Naive B cell (primary cell): ENCODE measurements at regions not wholly inside any gene's neighbourhood (a gene's known extent, or its start where the extent isn't known, plus 50 kb on each side); places are given as distances from the start of the nearest gene placed in this dataset.

ENCODE experiments used
- ATAC-seq, 2 donors: fragments of 150-1000 bp; cut with Tn5 transposase; 2 replicates each; pipeline ENCODE4 v1.10.0; 2021; ENCODE audit warnings: low read depth in 2 of 2, mild to moderate bottlenecking in 2 of 2, moderate library complexity in 2 of 2
- DNase-seq: peaks from one replicate; pipeline ENCODE4 v3.0.0; 2022
- H3K27ac Mint-ChIP-seq, 6 donors: one replicate each; pipeline ENCODE4 v1.8.0; 2020 to 2022; ENCODE audit warnings: mild to moderate bottlenecking in 6 of 6, mixed read lengths in 6 of 6, moderate library complexity in 5 of 6, inconsistent platforms in 2 of 6
- H3K27me3 Mint-ChIP-seq, 3 donors: one replicate each; pipeline ENCODE4 v1.8.0; 2021 to 2022; ENCODE audit warnings: mixed read lengths in 3 of 3, mild to moderate bottlenecking in 1 of 3
- H3K36me3 Mint-ChIP-seq, 2 donors: one replicate each; pipeline ENCODE4 v1.8.0; 2020 to 2022; ENCODE audit warnings: mixed read lengths in 2 of 2, inconsistent platforms in 1 of 2, mild to moderate bottlenecking in 1 of 2
- H3K4me1 Mint-ChIP-seq, 3 donors: one replicate each; pipeline ENCODE4 v1.8.0; 2020 to 2022; ENCODE audit warnings: mixed read lengths in 3 of 3, inconsistent platforms in 1 of 3, mild to moderate bottlenecking in 1 of 3, moderate library complexity in 1 of 3
- H3K4me3 Mint-ChIP-seq, 8 donors: one replicate each; pipeline ENCODE4 v1.8.0; 2020 to 2022; ENCODE audit warnings: mild to moderate bottlenecking in 8 of 8, mixed read lengths in 8 of 8, moderate library complexity in 8 of 8, inconsistent platforms in 2 of 8
- H3K9me3 Mint-ChIP-seq, 7 donors: one replicate each; pipeline ENCODE4 v1.8.0; 2020 to 2022; ENCODE audit warnings: mixed read lengths in 7 of 7, mild to moderate bottlenecking in 5 of 7, inconsistent platforms in 2 of 7, moderate library complexity in 1 of 7

DNA sequence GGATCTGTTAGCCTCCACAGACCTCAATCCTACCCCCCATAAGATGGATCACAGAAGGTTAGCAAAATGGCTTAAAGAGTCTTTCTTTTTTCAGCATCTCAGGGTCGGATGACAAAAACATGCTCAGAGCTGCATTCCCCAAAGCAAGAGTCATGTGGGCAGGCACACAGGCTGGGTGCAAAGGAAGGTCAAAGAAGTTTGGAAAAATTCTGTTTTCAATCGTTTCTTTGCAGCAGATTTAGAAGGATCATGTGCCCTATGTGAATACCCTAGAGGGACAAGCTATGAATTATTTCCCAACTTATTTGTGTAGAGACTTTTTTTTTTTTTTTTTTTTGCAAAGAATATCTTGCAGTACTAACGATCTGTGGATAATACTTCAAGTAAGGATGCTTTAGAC, 845.4 kb downstream of the VRK1 start:
- H3K27me3 Mint-ChIP-seq = no peaks in the 10 kb centered on the region
- no peak for ATAC-seq
- no peak for DNase-seq
- no peaks in the 10 kb centered on the region for H3K36me3 Mint-ChIP-seq
- no peak overlapping the region for H3K27ac Mint-ChIP-seq
- H3K9me3 Mint-ChIP-seq = peaks cover 0 to 2% (median 0%) of the 10 kb centered on the region in 7 donors
- H3K4me3 Mint-ChIP-seq = no peak overlapping the region
- H3K4me1 Mint-ChIP-seq = no peaks in the 10 kb centered on the region

DNA sequence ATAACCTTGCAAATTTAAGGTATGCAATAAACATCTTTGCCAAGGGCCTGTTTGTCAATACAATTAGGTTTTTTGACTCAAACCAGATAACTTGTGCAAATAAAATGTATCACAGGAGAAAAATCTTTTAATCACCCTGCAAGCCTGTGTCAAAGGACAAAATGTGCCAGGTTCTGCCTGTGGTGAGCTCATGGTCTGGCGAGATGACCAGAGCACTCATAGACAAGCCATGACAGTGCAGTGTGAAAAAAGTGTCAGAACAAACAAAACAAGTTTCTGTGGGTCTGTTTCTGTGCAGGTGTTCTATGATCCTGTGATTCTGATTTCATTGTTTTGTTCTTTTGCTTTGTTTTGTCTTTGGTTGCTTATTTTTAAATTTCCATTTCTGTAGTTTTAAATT, 847.2 kb downstream of the VRK1 start:
- Mint-ChIP-seq H3K36me3 (no peaks in the 10 kb centered on the region), H3K9me3 (peaks cover 0 to 2% (median 0%) of the 10 kb centered on the region in 7 donors), H3K4me1 (no peaks in the 10 kb centered on the region), H3K27me3 (peaks cover 0 to 7% (median 0%) of the 10 kb centered on the region in 3 donors), H3K27ac (no peak overlapping the region), H3K4me3 (no peak overlapping the region)
- DNase-seq (no peak), ATAC-seq (no peak)

DNA sequence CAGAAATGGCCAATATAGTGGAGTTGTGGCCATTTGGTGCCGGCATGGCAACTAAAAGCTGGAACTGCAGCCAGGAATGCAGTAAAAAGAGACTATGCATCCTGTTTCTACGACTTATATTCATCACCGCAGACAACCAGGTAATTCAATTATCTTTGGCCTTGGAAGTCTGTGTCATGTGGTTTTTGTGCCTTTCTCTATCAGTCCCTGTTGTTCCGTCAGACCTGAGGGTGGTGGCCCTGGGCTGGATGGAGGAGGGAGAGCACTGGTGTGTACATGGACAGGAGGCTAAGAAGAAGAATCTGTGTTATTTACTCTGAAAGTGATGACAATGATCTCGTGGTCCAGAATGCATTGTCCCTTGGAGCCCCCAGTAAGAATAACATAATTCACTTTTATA, 852.6 kb downstream of the VRK1 start:
- DNase-seq = no peak
- Mint-ChIP-seq H3K4me1 (no peaks in the 10 kb centered on the region), H3K9me3 (peaks cover 0 to 3% (median 0%) of the 10 kb centered on the region in 7 donors), H3K27ac (no peak overlapping the region), H3K27me3 (peaks cover 0 to 7% (median 0%) of the 10 kb centered on the region in 3 donors), H3K4me3 (no peak overlapping the region), H3K36me3 (no peaks in the 10 kb centered on the region)
- ATAC-seq = no peak

DNA sequence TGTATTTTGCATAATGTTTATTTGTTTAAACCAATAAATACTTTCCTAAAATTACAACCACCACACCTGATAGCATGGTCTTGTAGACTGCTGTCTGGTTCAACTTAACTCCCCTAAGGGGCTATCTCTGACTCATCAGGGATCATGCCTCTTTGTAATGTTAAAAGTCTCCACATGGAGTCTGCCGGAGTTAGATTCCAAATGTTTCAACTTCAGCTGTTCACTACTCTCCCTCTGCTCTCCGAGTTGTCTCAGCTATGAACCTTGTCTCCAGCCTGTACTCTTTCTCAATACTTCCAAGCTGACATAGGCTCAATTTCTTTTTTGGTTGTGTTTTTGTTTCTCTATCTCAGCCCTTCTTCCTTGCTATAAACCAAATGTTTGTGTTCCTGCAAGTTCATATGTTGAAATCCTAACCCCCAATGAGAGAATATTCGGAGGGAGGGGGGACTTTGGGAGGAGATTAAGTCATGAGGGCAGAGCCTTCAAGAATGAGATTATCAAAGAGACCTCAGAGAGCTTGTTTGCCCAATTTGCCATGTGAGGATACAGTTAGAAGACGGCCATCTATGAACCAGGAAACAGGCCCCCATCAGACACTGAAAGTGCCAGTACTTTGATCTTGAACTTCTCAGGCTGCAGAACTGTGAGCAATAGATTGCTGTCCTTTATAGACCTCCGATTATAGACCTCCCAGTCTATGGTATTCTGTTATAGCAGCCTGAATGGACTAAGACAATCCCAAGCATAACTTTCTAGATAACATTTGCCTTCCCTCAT, 858.2 kb downstream of the VRK1 start:
- Mint-ChIP-seq H3K27ac (no peak overlapping the region), H3K36me3 (no peaks in the 10 kb centered on the region), H3K27me3 (no peaks in the 10 kb centered on the region), H3K9me3 (peaks cover 0 to 5% (median 0%) of the 10 kb centered on the region in 7 donors), H3K4me3 (no peak overlapping the region), H3K4me1 (no peaks in the 10 kb centered on the region)
- no peak for DNase-seq
- no peak for ATAC-seq

DNA sequence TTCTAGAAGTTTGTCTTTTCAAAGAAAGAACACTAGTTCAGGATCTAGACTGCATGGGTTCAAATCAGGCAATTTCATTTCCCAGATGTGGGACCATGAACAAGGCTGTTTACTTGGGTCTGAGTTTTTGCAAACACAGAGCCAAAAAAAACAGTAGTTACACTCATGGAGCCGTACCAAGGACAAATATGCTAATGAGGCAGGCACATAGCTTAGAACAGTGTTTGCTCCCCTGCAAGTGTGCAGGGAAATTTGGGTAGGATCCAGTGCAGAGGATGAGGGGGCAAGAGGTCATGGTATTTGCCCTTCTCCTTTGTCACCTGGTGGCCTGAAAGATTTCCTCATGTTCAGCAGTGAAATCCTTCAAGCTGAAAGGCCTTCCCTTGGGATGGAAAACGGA, 860.4 kb downstream of the VRK1 start:
- Mint-ChIP-seq H3K4me1 (no peaks in the 10 kb centered on the region), H3K27ac (no peak overlapping the region), H3K4me3 (no peak overlapping the region), H3K36me3 (no peaks in the 10 kb centered on the region), H3K27me3 (no peaks in the 10 kb centered on the region), H3K9me3 (peaks cover 0 to 5% (median 0%) of the 10 kb centered on the region in 7 donors)
- DNase-seq = no peak
- no peak for ATAC-seq

DNA sequence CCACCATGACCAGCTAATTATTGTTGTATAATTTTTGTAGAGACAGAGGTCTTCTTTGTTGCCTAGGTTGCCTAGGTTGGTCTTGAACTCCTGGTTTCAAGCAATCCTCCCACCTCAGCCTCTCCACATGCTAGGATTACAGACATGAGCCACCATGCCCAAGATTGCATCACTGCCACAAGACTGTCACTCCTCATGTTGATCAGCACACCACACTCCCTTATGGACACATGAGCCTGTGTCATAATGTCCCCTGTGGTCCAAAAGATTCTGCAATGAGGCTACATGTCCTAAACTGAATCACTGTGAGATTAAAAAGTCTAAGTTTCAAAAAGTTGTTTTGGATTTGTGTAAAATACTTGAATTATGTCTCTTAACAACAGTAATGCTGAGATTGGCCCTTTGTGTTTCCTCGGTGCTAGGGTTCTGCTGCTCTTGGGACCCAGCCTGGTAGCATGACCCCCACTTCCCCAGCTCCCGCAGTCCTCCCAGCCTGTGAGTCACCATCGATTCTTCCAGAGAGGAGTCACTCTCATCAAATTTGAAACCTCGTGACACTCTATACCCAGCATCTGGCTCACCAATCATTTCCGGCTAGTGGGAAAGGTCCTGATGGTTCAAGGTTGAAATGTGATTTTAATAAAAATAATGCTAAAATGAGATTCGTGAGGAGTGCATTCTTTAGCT, 890.9 kb downstream of the VRK1 start:
- Mint-ChIP-seq H3K27ac (no peak overlapping the region), H3K9me3 (peaks cover 0 to 16% (median 4%) of the 10 kb centered on the region in 7 donors), H3K36me3 (no peaks in the 10 kb centered on the region), H3K4me1 (no peaks in the 10 kb centered on the region), H3K4me3 (no peak overlapping the region), H3K27me3 (peaks cover 0 to 8% (median 0%) of the 10 kb centered on the region in 3 donors)
- ATAC-seq = no peak
- DNase-seq = no peak

DNA sequence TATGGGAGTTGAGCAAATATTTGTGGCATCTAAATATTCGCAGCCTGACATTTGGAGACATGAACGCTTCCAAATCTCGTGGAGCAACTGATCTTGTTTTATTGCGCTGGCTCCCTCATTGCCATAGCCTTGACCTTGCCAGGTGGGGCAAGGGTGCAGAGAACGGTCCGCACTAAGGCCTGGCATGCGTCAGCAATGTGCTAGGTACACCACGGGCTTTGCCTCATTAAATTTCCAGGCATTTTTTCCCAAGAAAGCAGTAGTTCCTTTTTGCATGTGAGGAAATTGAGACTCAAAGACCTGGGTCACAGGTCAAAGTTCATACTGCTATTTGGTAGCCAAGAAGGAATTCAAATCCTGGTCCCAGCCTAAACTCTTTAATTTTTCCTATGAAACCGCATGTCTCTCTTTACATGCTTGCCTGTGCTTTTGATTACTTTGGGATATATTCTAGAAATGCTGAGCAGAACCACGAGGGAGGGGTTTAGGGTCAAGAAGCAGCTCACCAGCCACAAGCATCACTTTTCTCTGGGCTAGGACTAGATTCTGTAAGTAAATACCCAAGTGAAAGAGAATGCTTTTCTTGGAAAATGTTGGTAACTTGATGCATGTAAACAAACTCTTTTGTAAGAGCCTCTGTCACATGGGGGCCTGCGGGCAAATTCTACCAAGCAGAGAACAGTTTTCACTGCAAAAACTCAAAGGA, 891.6 kb downstream of the VRK1 start:
- H3K36me3 Mint-ChIP-seq = no peaks in the 10 kb centered on the region
- H3K9me3 Mint-ChIP-seq = peaks cover 0 to 16% (median 2%) of the 10 kb centered on the region in 7 donors
- H3K4me1 Mint-ChIP-seq = no peaks in the 10 kb centered on the region
- H3K4me3 Mint-ChIP-seq = no peak overlapping the region
- ATAC-seq (no peak), DNase-seq (no peak)
- H3K27ac Mint-ChIP-seq = no peak overlapping the region
- H3K27me3 Mint-ChIP-seq = peaks cover 0 to 8% (median 0%) of the 10 kb centered on the region in 3 donors

DNA sequence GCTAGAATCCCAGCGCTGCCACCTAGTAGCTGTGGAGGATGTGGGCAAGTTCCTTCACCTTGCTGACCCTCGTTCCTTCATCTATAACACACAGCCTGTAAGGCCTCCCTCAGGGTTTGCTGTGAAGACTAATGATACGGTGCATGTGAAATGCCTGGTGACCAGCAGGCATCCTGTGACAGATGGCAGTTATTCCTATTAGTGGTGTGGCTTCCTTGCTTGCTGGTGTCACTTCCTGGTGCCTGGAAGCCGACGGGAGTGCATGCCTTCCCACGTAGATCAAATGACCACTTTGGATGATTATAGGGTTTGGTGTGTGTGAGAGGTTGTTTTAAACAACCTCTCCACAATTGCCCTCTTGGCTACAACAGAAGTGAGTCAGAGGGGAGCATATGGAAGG, 894.9 kb downstream of the VRK1 start:
- DNase-seq (no peak), ATAC-seq (no peak)
- Mint-ChIP-seq H3K4me3 (no peak overlapping the region), H3K4me1 (no peaks in the 10 kb centered on the region), H3K9me3 (peaks cover 0 to 12% (median 0%) of the 10 kb centered on the region in 7 donors), H3K27ac (no peak overlapping the region), H3K27me3 (peaks cover 0 to 4% (median 0%) of the 10 kb centered on the region in 3 donors), H3K36me3 (no peaks in the 10 kb centered on the region)

DNA sequence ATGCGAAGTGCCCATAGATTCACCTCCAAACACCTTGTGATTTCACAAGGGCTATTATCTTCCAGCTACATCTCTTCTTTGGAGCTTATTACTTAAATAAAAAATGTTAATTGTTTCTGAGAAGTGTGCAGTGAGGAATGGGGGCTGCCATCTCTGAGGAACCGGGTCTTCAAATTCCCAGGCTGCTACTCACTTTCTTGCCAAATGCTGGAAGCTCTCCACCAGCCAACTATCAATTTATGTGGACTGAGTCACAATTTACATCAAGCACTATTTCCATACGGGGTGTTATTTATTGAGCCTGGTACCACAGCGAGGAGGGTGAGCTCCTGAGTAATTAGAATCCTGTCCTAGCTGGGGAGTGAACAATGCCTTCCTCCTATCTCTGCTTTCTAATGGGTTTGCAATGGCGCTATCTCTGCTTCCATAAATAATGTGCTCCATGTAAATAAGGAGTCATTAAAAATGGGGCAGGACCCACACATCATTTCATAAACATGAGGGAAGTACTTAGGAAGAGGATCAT, 898.3 kb downstream of the VRK1 start:
- Mint-ChIP-seq H3K27me3 (peaks cover 0 to 4% (median 0%) of the 10 kb centered on the region in 3 donors), H3K27ac (no peak overlapping the region), H3K4me1 (no peaks in the 10 kb centered on the region), H3K4me3 (no peak overlapping the region), H3K9me3 (peaks cover 0 to 21% (median 7%) of the 10 kb centered on the region in 7 donors), H3K36me3 (peaks cover 0 to 3% of the 10 kb centered on the region in 2 donors)
- ATAC-seq (no peak), DNase-seq (no peak)

DNA sequence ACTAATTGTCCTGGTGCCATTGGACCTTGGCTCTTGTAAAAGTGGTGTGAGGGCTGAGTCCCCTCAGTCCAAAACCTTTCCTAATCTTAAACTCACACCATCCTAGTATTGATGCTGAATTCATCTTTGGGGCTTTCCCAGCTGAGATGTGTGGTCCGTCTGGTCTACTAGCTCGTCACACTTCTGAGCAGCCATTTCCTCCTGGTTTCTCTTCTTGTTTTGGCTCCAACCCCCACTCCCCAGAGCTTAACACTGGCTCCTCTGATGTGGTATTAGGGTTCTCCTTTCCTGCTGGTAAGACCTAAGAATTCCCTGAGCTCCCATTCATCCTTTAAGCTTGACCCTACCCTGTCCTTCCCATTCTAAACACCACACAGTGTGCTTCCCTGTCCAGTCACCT, 900.6 kb downstream of the VRK1 start:
- no peaks in the 10 kb centered on the region for H3K4me1 Mint-ChIP-seq
- no peak for ATAC-seq
- peak overlapping the region in 1 of 8 donors; percentile 59 for H3K4me3 Mint-ChIP-seq

DNA sequence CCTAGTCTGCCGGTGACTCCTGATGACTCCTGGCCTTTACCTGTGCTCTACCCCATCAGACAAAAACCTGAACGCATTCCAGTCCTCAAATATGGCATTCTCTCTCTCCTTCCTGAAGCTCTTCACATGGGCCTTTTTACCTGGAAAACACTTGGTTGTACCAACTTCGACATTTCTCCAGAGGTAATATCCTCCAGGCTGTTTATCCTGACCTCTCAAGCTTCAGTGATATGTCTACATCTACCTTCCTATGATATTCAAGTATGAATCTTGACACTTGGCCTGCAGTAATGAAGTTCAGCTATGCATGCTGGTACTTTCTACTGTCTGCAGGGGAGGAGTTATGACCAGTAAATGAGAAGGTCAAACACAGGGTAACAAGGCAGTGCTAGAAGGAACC, 901.8 kb downstream of the VRK1 start:
- DNase-seq = no peak
- no peak overlapping the region for H3K4me3 Mint-ChIP-seq
- H3K27me3 Mint-ChIP-seq = no peaks in the 10 kb centered on the region
- no peak for ATAC-seq
- no peaks in the 10 kb centered on the region for H3K4me1 Mint-ChIP-seq
- peaks cover 0 to 3% of the 10 kb centered on the region in 2 donors for H3K36me3 Mint-ChIP-seq
- H3K9me3 Mint-ChIP-seq = peaks cover 0 to 23% (median 10%) of the 10 kb centered on the region in 7 donors
- H3K27ac Mint-ChIP-seq = no peak overlapping the region

More for the DNA sequence above, 900.6 kb downstream of the VRK1 start:
- H3K27ac Mint-ChIP-seq = no peak overlapping the region
- H3K36me3 Mint-ChIP-seq = peaks cover 0 to 3% of the 10 kb centered on the region in 2 donors
- DNase-seq = no peak
- no peaks in the 10 kb centered on the region for H3K27me3 Mint-ChIP-seq
- peaks cover 0 to 20% (median 10%) of the 10 kb centered on the region in 7 donors for H3K9me3 Mint-ChIP-seq

DNA sequence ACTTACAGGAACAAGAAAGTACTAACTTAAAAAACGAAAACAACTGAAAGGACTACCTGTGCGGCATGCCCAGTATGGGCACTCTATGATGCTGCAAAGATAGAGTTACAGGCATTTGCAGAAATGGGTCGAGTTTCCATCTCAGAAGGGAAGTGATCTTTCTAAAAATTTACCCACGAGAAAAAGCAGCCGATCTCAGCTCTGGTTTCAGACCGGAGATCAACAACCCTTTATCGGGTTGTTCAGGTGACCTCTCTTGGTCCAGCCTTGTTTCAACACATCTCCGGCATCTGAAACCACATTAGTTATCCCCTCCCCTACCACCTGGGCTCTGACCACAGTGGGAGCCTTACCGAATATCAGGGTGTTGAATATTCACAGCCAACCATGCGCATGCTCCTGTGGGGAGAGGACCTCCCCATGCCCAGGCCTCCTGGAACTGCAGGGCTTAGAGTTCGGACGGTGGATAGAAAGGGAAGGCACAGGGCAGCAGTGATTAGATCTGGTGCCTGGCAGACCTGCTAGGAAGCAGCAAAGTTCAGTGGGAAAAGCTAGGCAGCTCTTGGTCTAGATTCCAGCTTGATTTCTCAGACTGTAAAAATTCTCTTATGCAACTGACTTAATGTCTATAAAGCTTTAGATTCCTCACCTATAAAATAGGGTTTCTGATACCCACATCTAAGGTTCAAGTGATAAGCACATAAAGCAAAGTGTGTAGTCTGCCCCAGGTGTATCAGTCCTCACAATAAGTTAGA, 906.0 kb downstream of the VRK1 start:
- Mint-ChIP-seq H3K9me3 (peaks cover 0 to 18% (median 10%) of the 10 kb centered on the region in 7 donors), H3K27me3 (peaks cover 5 to 8% (median 6%) of the 10 kb centered on the region in 3 donors), H3K4me3 (no peak overlapping the region), H3K27ac (no peak overlapping the region), H3K36me3 (peaks cover 0 to 3% of the 10 kb centered on the region in 2 donors), H3K4me1 (no peaks in the 10 kb centered on the region)
- DNase-seq (no peak), ATAC-seq (no peak)
